DND-41 (cell line): ENCODE measurements at regions not wholly inside any gene's neighbourhood (a gene's known extent, or its start where the extent isn't known, plus 50 kb on each side); places are given as distances from the start of the nearest gene placed in this dataset.

Source experiments
- ATAC-seq: fragments of 200-7000 bp; cut with Tn5 transposase; 3 replicates; pipeline ENCODE4 v1.9.1; 2021; ENCODE audit warnings: low read depth; ENCODE audit not compliant: insufficient read depth
- DNase-seq: peaks from one replicate; pipeline ENCODE4 v3.0.0-alpha.2; 2020
- H2AFZ ChIP-seq: 2 replicates; pipeline ENCODE4 v1.6.0; 2012; ENCODE audit warnings: low read depth, low read length
- H3K27ac ChIP-seq: 2 replicates; pipeline ENCODE4 v1.5.1; 2012; ENCODE audit warnings: low read length, inconsistent platforms
- H3K27me3 ChIP-seq: fragments of 200-600 bp; sonication (generic); 2 replicates; pipeline ENCODE4 v1.6.0; 2012; ENCODE audit warnings: low read length, mild to moderate bottlenecking, inconsistent platforms; ENCODE audit not compliant: insufficient read depth, poor library complexity
- H3K36me3 ChIP-seq: 2 replicates; pipeline ENCODE4 v1.5.1; 2012; ENCODE audit warnings: low read length, inconsistent platforms; ENCODE audit not compliant: insufficient read depth
- H3K4me1 ChIP-seq: 2 replicates; pipeline ENCODE4 v1.5.1; 2012; ENCODE audit warnings: mild to moderate bottlenecking, low read length; ENCODE audit not compliant: insufficient read depth
- H3K4me2 ChIP-seq: 2 replicates; pipeline ENCODE4 v1.6.0; 2012; ENCODE audit warnings: mild to moderate bottlenecking, moderate library complexity, low read length, inconsistent platforms; ENCODE audit not compliant: insufficient read depth
- H3K4me3 ChIP-seq, 2 experiments: fragments of 200-600 bp in 1 of 2; shearing (Covaris generic) in 1 of 2; 2 replicates each; pipeline ENCODE4 v1.5.1; 2012 to 2016; ENCODE audit warnings: inconsistent platforms in 2 of 2, low read length in 2 of 2, mild to moderate bottlenecking in 2 of 2, low read depth in 1 of 2, moderate library complexity in 1 of 2
- H3K79me2 ChIP-seq: 2 replicates; pipeline ENCODE4 v1.6.0; 2012; ENCODE audit warnings: low read length, inconsistent platforms; ENCODE audit not compliant: insufficient read depth
- H3K9ac ChIP-seq: 2 replicates; pipeline ENCODE4 v1.6.0; 2012; ENCODE audit warnings: low read depth, mild to moderate bottlenecking, inconsistent platforms, low read length, moderate library complexity
- H3K9me3 ChIP-seq: 2 replicates; pipeline ENCODE4 v1.5.1; 2012; ENCODE audit warnings: low read length, moderate library complexity, mild to moderate bottlenecking, inconsistent platforms; ENCODE audit not compliant: insufficient read depth, severe bottlenecking
- H4K20me1 ChIP-seq: 2 replicates; pipeline ENCODE4 v1.6.0; 2012; ENCODE audit warnings: low read length; ENCODE audit not compliant: insufficient read depth
- EZH2 ChIP-seq: IDR thresholded peaks from 3 replicates; pipeline ENCODE4 v1.6.1; 2012; ENCODE audit warnings: borderline replicate concordance, low read depth, mild to moderate bottlenecking, moderate library complexity, low read length, inconsistent platforms; ENCODE audit not compliant: severe bottlenecking
- TF ChIP-seq, protein P1 (sequence below): IDR thresholded peaks from 2 replicates; pipeline ENCODE4 v1.5.1; 2012; ENCODE audit warnings: borderline replicate concordance, low read length, moderate library complexity, mild to moderate bottlenecking; ENCODE audit not compliant: poor library complexity, severe bottlenecking; ENCODE audit errors: extremely low read depth

DNA sequence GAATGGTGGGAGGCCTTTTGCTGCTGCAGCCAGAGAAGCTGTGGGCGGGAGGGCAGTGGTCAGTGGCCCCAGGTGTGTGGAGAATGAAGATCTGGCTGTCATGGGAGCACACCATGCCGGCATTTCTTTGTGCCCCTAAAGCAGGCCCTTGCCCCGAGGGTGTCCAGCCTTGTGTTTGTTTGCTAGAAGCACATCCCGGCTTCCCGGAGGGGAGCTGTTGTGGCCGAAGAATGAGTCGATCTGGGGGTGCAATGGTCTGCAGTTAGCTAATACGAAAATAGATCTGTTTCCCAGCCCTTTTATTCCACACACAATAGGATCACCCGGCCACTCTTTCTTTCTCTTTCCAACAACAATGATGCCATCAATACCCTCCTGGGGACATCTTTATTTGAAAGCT lies 228.8 kb downstream of the CBLN1 start:
- no peak overlapping the region for H2AFZ ChIP-seq
- TF ChIP-seq, protein P1, sequence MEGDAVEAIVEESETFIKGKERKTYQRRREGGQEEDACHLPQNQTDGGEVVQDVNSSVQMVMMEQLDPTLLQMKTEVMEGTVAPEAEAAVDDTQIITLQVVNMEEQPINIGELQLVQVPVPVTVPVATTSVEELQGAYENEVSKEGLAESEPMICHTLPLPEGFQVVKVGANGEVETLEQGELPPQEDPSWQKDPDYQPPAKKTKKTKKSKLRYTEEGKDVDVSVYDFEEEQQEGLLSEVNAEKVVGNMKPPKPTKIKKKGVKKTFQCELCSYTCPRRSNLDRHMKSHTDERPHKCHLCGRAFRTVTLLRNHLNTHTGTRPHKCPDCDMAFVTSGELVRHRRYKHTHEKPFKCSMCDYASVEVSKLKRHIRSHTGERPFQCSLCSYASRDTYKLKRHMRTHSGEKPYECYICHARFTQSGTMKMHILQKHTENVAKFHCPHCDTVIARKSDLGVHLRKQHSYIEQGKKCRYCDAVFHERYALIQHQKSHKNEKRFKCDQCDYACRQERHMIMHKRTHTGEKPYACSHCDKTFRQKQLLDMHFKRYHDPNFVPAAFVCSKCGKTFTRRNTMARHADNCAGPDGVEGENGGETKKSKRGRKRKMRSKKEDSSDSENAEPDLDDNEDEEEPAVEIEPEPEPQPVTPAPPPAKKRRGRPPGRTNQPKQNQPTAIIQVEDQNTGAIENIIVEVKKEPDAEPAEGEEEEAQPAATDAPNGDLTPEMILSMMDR: no peak
- no peak for TF ChIP-seq EZH2
- ATAC-seq (no peak), DNase-seq (no peak)
- no peaks in the 10 kb centered on the region for H4K20me1 ChIP-seq
- peaks cover 2% of the 10 kb centered on the region for H3K27me3 ChIP-seq
- no peak overlapping the region for H3K4me3 ChIP-seq
- no peaks in the 10 kb centered on the region for H3K36me3 ChIP-seq
- no peak overlapping the region for H3K9ac ChIP-seq
- no peaks in the 10 kb centered on the region for H3K79me2 ChIP-seq
- no peaks in the 10 kb centered on the region for H3K9me3 ChIP-seq
- H3K4me1 ChIP-seq: no peaks in the 10 kb centered on the region
- no peak overlapping the region for H3K4me2 ChIP-seq
- H3K27ac ChIP-seq: no peak overlapping the region

DNA sequence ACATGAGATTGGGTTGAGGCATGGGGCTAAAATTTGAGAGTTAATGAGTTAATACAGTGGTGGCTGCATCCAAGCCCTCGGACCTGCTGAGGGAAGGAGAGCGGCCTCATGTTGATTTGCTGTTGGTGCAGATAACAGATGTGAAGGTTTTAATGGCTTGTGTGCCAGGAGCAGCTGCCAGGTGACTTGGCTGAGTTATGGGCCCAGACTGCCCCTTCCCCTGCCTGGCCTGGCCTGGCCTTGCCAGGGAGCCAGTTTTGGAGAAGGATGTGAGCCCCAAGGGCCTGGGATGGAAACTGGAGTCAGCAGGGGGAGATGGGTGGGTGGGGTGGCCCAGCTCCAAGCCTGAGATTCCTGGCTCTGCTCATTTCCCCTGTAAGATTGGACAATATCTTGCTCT lies 230.1 kb downstream of the CBLN1 start:
- Histone ChIP-seq H3K4me2 (no peak overlapping the region), H3K9me3 (no peaks in the 10 kb centered on the region), H4K20me1 (no peaks in the 10 kb centered on the region), H3K27ac (no peak overlapping the region), H3K79me2 (no peaks in the 10 kb centered on the region), H3K4me3 (no peak overlapping the region), H3K27me3 (no peaks in the 10 kb centered on the region), H3K9ac (no peak overlapping the region), H3K36me3 (no peaks in the 10 kb centered on the region), H2AFZ (no peak overlapping the region), H3K4me1 (no peaks in the 10 kb centered on the region)
- TF ChIP-seq, protein P1: no peak
- no peak for TF ChIP-seq EZH2
- ATAC-seq (no peak), DNase-seq (no peak)

DNA sequence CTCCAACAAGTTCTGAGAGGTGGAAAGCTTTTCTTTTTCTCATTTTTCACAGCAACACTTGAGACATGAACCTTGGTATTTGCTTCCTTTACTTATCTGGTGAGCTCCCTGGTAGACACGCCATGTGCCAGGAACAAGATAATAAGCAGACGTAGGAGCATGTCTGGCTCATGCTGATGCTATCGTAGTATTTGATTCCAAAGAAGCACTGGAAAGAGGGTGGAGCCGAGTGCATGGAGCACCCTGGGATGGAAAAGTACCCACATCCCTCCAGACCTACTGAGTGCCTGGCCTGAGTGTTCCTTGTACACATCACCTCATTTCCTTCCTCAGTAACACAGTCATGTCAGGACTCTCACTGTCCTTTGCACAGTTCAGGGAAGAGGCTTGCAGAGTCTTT lies 231.0 kb downstream of the CBLN1 start:
- Histone ChIP-seq H3K4me1 (no peaks in the 10 kb centered on the region), H3K27me3 (no peaks in the 10 kb centered on the region), H3K27ac (no peak overlapping the region), H2AFZ (no peak overlapping the region), H3K79me2 (no peaks in the 10 kb centered on the region), H3K9me3 (no peaks in the 10 kb centered on the region), H3K36me3 (no peaks in the 10 kb centered on the region), H3K4me3 (no peak overlapping the region), H3K4me2 (no peak overlapping the region), H4K20me1 (no peaks in the 10 kb centered on the region), H3K9ac (no peak overlapping the region)
- TF ChIP-seq, protein P1: no peak
- no peak for TF ChIP-seq EZH2
- DNase-seq (no peak), ATAC-seq (no peak)

DNA sequence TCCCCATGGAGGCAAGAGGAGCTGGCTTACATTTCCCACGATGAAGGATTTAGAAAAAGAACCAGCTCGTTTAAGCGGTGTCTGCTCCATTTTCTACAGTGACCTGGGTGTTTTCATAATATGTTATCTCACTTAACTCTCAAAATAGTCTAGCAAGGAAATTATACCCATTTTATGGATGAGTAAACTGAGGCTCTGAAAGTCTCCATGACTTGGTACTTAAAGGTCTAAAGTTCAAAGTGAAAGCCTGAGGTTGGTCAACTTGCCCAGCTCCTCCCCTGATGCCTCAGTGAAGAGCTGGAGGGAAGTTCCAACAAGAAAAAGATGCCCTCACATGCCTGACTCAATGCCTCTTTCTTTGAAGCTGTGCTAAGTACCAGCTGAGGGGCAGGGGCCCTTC lies 232.0 kb downstream of the CBLN1 start:
- H3K36me3 ChIP-seq: no peaks in the 10 kb centered on the region
- H3K79me2 ChIP-seq: no peaks in the 10 kb centered on the region
- H3K4me3 ChIP-seq: no peak overlapping the region
- no peak overlapping the region for H3K9ac ChIP-seq
- no peak for TF ChIP-seq EZH2
- TF ChIP-seq, protein P1: no peak
- ATAC-seq (no peak), DNase-seq (no peak)
- H3K4me1 ChIP-seq: no peaks in the 10 kb centered on the region
- H2AFZ ChIP-seq: no peak overlapping the region
- no peak overlapping the region for H3K27ac ChIP-seq
- H4K20me1 ChIP-seq: no peaks in the 10 kb centered on the region
- no peaks in the 10 kb centered on the region for H3K9me3 ChIP-seq
- H3K4me2 ChIP-seq: no peak overlapping the region
- no peaks in the 10 kb centered on the region for H3K27me3 ChIP-seq
